Fibroblast of skin of left biceps (primary cell): ENCODE measurements at regions not wholly inside any gene's neighbourhood (a gene's known extent, or its start where the extent isn't known, plus 50 kb on each side); places are given as distances from the start of the nearest gene placed in this dataset.
"Not testable (repeated sequence)": the region's sequence is repeated elsewhere in the genome, so short reads cannot be mapped to it uniquely, and the experiment has no call there.

ENCODE experiments used
- DNase-seq, 2 experiments: peaks; one replicate each; pipeline ENCODE4 v3.0.0-alpha.2; 2013; ENCODE audit warnings: low read depth in 2 of 2

DNA sequence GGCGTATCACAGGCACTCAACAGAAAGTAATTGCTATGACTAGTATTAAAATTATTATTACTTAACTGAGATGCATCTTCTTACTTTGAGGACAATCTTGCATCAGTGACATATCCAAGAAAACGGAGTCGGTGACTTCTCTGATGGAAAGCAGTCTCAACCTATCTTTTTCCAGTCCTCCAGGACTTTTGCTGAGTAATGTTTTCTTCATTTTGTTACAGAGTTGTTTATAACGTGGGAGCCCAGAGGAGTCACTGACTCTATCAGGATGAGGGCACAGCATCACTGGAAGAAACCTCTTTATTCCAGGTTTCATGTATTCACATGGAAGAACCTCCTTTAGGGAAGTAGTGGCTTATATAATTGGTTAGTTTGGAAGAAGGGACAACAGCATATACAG, 51.5 kb upstream of the MELK start:
- DNase-seq = no peak

- DNase-seq = no peak
Measured at GRCh38 chr9:36517131-36517530, 55.6 kb upstream of the MELK start.

- no peak for DNase-seq
Measured at GRCh38 chr9:36504156-36504555, 68.5 kb upstream of the MELK start.

DNA sequence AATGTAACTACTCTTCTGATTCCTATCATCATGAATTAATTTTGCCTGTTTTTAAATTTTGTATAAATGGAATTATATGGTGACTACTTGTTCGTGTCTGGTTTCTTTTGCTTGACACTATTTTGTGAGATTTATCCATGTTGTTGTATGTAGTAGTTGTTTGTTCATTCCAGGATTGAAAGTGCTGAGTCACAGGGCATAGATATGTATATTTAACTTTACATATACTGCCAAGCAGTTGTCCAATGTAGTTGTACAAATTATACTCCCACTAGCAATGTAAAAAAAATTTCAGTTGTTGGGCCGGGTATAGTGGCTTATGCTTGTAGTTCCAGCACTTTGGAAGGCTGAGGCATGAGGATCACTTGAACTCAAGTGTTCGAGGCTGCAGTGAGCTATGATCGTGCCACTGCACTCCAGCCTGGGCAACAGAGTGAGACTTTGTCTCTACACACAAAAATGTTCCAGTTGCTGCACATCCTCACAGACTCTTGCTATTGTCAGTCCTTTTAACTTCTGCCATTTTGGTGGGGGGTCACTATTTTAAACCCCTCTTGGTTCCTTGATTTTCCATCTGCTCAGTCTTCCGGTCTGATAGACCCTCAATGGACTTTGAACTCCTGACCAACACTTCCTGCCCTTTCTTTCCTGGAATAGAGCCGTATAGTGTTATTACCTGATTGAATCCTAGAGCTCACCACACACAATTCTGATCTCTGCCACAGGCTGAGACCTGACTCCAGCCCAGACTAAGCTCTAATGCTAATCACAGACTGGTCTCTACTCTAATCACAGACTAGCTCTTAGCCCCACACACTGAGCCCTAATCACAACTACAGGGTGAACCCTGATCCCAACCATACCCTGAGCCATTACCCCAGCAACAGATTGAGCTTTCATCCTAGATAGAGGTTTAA, 69.3 kb upstream of the MELK start:
- no peak for DNase-seq

- DNase-seq = no peak
Measured at GRCh38 chr9:36501727-36502126, 71.0 kb upstream of the MELK start.

DNA sequence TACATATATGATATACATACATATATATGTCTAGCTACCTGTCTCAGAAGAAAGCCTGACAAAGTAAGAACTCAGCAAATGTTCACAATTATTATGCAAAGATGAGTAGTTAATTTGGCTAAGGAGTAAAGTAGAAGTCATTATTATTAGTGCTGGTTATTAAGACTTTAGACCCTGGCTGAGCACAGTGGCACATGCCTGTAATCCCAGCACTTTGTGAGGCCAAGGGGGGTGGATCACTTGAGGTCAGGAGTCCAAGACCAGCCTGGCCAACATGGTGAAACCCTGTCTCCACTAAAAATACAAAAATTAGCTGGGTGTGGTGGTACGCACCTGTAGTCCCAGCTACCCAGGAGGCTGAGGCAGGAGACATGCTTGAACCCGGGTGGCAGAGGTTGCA, 71.8 kb upstream of the MELK start:
- DNase-seq = not testable (repeated sequence)

GRCh38 chr9:36499174-36499890, 73.4 kb upstream of the MELK start:
- DNase-seq = no peak

DNA sequence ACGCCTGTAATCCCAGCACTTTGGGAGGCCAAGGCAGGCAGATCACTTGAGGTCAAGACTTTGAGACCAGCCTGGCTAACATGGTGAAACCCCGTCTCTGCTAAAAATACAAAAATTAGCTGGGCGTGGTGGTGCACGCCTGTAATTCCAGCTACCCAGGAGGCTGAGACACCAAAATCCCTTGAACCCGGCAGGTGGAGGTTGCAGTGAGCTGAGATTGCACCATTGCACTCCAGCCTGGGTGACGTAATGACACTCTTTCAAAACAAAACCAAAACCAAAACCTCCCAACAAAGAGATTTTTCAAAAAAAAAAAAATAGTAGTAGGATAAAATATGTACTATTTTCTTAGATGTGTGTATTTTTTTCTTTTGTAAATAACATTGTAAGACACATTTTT, 79.1 kb upstream of the MELK start:
- DNase-seq = not testable (repeated sequence)

DNA sequence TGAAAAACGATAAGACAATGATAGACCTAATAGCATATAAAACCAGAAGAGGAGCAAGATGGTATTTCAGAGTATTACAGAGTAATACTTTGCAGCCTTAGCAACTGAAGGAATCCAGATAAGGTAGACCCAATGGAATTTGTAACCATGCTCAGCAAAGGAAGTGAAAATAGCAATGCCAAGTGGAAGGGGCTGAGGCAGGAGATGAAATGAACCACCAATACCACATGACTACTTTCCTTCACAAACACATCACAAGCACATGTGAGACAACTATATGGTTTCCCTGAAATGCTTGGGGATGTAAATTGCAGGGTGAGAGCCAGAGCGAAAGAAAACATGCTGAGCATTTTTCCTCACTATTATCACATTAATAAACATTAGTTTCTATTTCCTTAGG, 79.8 kb upstream of the MELK start:
- DNase-seq = no peak

DNA sequence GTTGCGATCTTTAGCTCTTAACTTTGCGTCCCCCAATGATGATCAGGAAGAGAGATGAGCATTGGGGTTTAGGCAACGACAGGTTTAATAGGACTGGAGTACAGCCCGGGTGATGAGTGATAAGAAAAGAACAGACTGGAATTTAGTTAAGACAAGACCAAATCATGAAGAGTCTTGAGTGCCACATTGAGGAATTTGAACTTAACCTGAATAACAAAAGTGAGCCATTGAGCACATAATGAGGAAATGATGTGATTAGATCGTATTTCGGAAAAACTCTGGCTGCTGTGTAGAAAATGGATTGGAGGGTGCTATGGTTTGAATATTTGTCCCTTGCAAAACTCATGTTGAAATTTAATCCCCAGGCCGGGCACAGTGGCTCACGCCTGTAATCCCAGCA, 83.2 kb upstream of the MELK start:
- DNase-seq = no peak

DNA sequence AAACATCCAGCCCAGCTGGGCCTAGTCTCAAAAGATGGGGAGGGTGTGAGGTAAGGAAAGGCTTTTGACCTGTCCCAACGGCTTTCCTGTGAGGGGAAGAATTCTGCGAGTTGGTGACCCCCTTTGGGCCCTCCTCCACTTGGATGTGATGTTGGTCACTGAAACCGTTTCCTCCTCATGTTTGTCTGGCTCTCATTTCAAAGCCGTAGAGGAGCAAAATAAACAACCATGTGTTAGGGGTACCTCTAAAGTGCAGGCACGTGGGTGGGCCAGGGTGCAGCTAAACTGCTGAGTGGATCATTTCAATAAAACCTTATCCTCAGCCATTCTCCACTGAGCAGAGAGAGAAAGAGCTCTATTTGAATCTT, 84.3 kb upstream of the MELK start:
- DNase-seq = no peak

DNA sequence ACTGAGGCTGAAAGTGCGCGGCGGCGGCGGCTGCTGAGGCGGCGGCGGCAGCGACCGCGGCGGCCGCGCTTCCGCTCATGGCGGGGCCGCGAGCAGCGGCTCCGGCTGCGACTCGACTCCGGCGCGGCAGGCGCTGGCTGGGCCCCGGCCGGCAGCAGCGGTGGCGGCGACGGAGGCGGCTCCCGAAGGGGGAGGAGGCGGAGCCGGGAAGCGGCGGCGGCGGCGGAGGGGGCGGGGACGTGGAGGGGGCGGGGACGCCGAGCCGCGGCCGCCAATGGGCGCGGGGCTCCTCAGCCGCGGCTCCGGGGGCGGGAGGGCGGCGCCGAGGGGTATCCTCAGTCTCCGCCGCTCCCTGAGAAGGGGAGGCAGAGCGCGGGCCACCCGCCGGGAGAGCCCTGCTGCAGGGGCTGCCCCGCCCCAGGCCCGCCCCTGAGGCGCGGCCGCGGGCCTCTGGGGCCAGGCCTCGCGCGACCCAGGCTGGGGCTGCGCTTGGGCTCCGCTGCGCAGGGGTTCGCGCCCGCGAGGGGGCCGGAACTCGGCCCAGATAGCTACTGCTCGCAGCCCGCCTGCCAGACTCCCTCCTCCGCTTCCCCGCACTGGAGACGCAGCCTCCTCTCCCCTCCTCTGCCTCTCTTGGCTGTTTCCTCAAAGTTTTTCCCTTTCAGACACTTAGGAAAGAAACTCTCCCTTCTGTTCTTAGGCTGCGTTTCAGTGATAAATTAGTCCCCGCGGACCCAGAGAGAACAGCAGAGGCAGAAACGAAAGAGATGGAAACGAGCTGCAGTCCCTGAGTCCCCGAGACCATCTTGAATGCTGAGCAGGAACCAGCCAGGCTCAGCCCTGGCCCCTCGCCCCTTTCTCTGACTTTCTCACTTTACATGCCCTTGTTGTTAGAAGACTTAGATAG, 85.0 kb upstream of the MELK start:
- DNase-seq = peak; percentile 88 to 91

DNA sequence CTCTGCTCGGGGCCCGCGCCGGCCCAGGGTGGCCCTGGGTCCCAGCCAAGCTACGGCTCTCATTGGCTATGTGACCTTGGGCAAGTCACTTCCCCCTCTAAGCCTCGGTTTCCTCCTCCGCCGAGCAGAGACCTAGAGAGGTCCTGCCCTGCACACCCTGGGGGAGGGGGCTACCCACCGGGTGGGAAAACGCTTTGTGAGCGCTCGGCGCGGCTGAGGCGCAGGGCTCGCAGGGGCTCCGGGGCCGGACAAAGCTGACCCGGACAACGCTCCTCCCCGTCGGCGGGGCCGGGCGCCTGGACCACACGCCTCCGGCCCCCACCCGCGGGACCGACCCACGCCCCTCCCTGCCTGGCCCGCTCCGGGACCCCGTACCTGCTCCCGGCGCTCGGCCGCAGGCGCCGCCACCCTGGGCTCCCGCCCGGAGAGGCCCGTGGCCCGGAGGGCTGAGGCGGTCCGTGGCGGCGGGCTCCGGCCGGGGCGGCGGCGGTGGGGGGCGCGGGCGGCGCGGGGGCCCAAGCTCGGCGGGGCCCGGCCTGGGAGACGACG, 85.7 kb upstream of the MELK start:
- DNase-seq = no peak

DNA sequence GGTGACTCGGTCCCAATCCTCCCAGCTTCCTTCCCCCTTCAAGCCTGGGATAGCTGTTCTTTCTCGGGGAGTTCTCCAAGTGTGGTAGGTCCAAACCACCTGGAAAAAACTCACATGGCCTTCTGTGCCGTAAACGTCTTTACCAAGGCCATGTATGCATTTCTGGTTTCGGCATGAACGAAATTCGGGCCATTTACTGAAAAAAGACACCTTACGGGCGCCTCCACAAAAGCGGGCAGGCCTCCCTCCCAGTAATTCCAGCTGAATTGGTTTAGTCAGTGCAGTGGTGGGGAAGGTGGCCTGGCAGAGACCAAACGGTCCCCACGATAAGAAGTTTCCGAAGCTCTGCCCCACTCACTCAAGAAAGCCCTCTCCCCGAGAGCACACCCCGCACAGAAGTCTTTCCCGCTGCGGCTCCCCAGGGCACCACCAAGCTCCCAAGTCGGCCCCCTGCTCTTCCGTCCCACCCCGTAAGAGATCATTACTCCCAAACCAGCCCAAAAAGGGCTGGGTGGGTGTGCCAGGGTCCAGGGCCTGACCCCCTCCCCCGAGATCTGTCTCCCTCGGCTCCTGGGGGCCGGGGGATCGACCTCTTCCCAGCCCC, 86.3 kb upstream of the MELK start:
- DNase-seq = no peak

DNA sequence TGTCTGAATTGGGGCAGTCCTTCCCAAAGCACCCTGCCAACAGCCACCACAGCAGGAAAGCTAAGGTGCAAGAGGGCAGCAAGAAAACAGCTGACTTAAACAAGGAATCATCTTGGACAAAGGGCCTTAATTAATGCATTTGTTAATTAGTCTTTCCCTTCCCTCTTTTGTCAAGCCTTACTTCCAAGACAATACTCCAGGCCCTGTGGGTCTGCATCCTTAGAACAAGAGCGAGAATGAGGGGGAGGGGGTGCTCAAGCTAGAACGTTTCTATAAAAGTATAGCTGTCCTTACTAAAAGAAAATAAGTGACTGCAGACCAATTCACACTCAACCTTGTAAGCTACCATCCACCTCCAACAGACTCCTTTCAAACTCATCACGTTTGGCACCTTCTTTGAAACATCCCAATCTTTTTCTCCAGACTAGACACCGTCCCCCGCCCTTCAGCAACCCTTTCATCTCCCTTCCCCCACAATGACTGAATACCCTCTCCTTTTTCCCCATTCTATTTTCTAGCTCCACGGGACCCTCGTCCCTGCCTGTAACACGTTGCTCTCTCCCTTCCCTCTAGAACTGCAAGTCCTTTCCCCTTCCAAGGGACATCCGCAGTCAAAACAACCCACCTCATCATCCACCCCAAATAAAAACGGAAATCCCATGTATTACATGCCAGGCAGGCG, 85.7 kb upstream of the RNF38 start:
- DNase-seq = no peak

DNA sequence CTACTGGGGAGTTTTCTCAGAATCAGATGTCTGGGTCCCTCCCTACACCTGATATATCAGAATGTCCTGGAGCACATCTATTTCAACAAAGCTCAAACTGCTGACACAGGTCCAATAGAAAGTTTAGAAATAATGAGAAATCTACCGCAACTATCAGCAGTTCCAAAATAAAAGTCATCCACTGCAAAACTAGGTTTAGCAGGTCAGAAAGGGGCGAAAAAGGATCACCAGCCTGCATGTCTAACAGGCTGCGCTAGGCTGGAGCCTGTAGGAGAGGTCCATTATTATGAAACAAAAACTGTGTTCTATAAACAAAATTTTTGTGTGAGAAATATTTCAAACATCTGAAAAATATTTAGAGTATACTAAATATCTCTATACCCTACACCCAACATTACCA, 84.1 kb upstream of the RNF38 start:
- no peak for DNase-seq

GRCh38 chr9:36479101-36479500, 79.0 kb upstream of the RNF38 start:
- DNase-seq = no peak

DNA sequence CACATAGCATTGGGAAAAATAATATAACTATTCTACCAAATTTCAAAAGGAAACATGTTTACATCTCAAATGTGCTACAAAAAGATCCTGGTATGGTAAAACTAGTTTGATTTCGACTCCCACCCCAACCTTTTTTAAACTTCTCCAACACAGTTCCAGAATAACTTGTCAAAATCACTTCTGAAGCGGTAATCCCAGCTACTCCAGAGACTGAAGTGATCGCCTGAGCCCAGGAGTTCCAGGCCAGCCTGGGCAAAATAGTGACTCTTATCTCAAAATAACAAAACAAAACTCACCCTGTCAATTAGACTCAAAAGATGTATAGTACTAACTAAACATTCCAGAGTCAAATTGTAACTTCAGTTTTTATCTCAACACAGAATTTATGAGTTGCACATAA, 71.3 kb upstream of the RNF38 start:
- DNase-seq = no peak

DNA sequence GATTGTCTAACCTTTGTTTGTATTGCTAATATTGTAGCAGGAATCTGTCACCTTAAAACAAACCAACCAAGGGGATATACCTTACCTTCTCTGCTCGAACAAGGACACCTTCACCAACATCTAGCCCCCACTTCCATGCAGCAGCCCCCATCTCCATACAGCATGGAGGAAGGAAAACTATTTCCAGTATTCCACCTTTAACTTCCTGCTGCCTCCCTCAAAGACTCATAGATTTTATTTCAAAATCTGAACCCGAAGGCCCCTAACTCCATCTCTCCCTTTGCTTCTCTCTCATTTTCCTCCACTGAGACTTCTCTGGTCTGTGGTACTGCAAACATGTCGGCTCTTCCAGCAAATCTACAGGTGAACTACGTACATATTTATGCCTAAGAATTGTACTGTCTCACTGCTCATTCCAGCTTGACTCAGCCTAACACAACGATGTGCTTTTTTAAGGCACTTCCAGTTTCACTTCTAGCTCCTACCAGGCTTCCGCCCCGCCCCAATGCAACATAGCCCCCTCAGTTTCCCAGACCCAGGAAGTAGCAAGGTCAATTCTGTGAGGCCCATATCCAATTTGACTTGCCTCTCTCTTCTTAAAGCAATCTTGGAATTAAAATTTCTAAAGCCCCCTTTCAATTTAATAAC, 70.7 kb upstream of the RNF38 start:
- no peak for DNase-seq

- DNase-seq = no peak
Measured at GRCh38 chr9:36463467-36463866, 63.4 kb upstream of the RNF38 start.
